ENCODE measurements at regions not wholly inside any gene's neighbourhood (a gene's known extent, or its start where the extent isn't known, plus 50 kb on each side); places are given as distances from the start of the nearest gene placed in this dataset.

DNA sequence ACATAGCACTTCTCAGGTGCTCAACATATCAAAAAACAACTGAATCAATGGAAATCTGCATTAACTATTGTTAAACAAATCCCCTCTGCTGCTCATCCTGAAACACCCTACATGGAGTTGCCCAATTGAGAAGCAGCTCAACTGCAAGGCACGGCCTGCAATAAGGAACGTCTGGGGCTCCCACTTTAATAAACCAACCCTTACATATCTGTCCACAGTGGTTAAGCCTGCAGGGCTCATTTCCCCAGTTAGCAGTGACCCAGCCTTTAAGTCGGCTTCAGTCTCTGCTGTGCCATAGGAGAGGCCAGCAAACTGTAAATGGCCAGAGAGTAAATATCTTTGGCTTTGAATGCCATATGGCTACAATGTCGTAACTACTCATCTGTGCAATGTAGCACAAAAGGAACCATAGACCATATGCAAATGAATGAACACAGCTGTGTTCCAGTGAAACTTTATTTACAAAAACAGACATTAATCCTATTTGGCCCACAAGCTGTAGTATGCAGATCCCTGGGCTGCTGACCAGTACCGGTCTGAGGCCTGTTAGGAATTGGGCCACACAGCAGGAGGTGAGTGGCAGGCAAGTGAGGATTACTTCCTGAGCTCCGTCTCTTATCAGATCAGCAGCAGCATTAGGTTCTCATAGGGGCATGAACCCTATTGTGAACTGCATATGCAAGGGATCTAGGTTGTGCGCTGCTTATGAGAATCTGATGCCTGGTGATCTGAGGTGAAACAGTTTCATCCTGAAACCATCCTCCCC is 522.7 kb upstream of the CDH4 start:
- no peak for DNase-seq
- H3K4me1 Mint-ChIP-seq, result no peaks in the 10 kb centered on the region
- no peaks in the 10 kb centered on the region for H3K36me3 Mint-ChIP-seq
- H3K4me3 Mint-ChIP-seq, result no peak overlapping the region
- peaks cover 8% of the 10 kb centered on the region for H3K9me3 Mint-ChIP-seq
- no peaks in the 10 kb centered on the region for H3K27me3 Mint-ChIP-seq
- H3K27ac Mint-ChIP-seq, result no peak overlapping the region
- CTCF ChIA-PET, result no interaction called here

DNA sequence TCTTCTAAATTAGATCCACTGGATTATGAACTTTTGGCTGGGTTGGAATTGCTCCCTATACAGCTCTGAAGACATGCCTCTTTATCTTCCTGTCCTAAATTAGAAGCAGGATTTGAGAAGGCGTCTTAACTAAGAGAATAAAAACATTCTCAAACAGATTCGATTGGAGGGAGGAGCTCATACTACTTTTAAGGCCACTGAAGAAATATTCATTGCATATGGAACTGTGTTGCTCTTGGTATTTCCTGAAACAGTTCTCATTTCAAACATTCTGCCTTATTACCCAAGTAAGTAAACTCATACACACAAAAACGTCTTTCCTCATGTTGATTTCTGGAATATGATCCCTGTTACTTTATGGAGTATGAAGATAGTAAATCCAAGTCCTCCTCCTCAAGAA is 519.7 kb upstream of the CDH4 start:
- H3K4me3 Mint-ChIP-seq, result no peak overlapping the region
- no peak overlapping the region for H3K27ac Mint-ChIP-seq
- DNase-seq, result no peak
- no peaks in the 10 kb centered on the region for H3K27me3 Mint-ChIP-seq
- no peaks in the 10 kb centered on the region for H3K4me1 Mint-ChIP-seq
- CTCF ChIA-PET, result no interaction called here
- no peaks in the 10 kb centered on the region for H3K36me3 Mint-ChIP-seq
- H3K9me3 Mint-ChIP-seq, result peaks cover 8% of the 10 kb centered on the region

DNA sequence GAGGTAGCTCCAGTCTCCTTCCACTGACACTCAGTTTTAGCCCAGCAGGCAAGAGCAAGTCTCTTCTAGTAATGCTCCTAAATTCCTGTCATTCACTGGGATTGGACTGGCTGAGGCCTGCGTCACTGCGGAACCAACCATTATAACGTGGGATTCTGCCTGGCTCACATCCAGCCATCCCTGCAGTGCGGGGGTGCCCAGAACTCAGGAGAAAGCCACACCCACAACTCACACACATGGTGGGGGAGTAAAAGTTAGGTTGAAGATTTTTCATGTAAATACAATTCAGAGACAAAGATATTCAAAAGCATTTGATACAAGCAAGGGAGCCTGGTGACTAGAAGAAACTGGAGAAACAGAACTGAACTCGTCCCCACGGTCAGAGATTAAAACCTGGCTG is 504.0 kb upstream of the CDH4 start:
- H3K4me1 Mint-ChIP-seq, result no peaks in the 10 kb centered on the region
- no peaks in the 10 kb centered on the region for H3K27me3 Mint-ChIP-seq
- no peak for DNase-seq
- H3K9me3 Mint-ChIP-seq, result peaks cover 4% of the 10 kb centered on the region
- no peak overlapping the region for H3K4me3 Mint-ChIP-seq
- CTCF ChIA-PET, result no interaction called here
- H3K36me3 Mint-ChIP-seq, result no peaks in the 10 kb centered on the region
- no peak overlapping the region for H3K27ac Mint-ChIP-seq

DNA sequence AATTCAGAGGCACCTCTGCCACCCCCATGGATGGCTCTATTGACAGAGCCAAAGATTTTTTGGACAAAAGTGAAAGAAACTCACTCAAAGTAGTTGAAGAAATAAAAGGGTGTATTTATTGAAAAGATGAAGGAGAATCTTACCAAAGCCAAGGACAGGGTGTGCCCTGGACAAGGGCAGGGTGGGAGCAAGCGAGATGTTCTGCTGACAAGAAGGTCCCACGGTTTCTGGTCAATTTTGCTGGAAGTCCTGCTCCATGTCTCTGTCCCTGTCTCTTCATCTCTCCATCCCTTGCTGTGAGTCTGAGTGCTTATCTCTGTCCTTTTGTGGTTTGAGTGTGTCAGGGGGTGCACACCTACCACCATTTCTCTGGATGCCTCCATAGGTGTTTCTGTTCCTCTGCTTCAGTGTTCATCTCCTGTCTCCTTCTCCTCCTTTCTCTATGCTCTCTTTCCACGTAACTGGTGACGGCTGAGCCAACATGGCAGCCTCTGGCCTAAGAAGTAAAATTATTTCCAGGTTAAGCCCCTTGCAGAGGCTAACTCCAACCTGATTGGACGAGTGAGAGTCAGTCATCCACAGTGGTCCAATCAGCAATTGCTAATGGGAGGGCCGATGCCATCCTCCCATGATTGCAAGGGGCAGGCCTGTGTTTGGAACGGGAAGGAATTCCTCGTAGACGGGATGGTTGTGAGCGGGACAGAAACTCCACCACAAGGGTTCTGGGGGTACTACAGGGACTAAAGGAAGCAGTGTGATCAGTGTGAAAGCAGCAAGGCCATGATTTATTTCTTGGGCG is 502.1 kb upstream of the CDH4 start:
- Mint-ChIP-seq H3K27ac (no peak overlapping the region), H3K27me3 (no peaks in the 10 kb centered on the region), H3K9me3 (peaks cover 4% of the 10 kb centered on the region), H3K4me1 (no peaks in the 10 kb centered on the region), H3K4me3 (no peak overlapping the region), H3K36me3 (no peaks in the 10 kb centered on the region)
- CTCF ChIA-PET, result no interaction called here
- DNase-seq, result no peak

DNA sequence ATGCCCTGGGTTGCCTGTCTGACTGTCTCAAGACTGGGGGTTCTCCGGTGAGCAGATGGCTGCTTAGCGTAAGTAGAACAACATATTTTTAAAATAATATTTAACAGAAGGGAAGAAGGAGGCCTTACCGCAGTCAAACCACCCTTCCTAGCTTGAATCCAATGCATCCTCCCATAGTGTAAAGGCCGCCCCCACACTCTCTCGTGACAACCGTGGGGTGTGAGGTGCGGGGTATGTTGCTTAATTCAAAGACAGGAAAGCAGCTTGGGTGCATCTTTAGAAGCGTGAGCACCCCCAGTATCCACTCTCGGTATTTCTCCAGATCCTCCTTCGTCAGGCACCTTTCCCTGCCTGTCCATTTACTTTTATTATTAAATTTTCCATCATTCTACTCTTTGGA is 501.2 kb upstream of the CDH4 start:
- no peak overlapping the region for H3K4me3 Mint-ChIP-seq
- no peaks in the 10 kb centered on the region for H3K4me1 Mint-ChIP-seq
- DNase-seq, result no peak
- H3K9me3 Mint-ChIP-seq, result peaks cover 4% of the 10 kb centered on the region
- H3K36me3 Mint-ChIP-seq, result no peaks in the 10 kb centered on the region
- no peak overlapping the region for H3K27ac Mint-ChIP-seq
- no peaks in the 10 kb centered on the region for H3K27me3 Mint-ChIP-seq
- CTCF ChIA-PET, result no interaction called here

DNA sequence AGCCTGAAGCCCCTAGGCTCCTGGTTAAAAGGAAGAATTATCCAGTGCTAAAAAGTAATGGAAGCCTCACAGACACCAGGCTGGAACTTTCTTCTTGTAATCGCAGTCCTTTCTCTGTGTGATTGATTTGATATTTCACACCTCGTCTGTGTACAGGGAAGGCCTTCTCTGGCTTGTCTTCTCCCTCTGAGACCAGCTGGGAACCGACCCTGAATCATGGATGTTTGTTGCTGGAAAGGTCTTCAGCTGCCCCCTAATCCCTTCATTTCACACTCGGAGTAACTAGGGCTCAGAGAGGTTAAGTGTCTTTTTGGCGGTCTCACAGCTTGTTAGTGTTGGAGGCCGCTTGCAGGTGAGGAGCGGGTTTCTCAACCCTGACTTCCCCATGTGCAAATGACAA is 500.2 kb upstream of the CDH4 start:
- Mint-ChIP-seq H3K9me3 (peaks cover 4% of the 10 kb centered on the region), H3K4me1 (no peaks in the 10 kb centered on the region), H3K27ac (no peak overlapping the region), H3K4me3 (no peak overlapping the region), H3K27me3 (no peaks in the 10 kb centered on the region), H3K36me3 (no peaks in the 10 kb centered on the region)
- no peak for DNase-seq
- CTCF ChIA-PET, result no interaction called here

DNA sequence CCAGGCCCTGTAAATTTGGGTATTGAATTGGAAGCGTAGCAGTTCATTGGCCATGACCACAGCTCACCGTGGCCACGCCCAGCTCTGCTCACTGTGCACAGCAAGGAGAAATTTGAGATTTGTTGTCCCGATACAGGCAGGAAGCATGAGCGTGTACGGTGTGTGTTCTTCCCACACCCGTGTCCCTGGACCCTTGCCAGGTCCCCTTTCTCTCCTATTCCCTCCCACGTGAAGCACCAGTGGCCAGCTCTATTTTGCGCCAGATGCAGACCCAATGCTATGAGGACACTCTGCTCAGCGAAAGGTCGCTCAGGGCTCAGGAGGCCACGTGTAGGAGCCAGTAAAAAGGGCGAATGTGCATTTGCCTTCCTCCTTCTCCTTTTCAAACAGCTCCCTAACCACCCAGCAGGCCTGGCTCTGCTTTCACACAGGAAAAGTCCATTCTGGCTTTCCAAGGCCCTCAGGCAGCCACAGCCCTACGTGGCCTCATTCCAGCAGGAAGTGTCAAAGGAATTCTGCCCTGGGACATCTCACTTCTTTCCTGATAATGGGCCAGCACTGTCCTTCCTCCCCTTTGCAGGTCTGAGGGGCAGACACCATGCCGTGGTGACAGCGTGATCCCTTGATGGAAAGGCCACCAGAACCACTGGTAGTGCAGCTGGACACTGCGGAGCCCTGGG is 499.2 kb upstream of the CDH4 start:
- Mint-ChIP-seq H3K4me3 (no peak overlapping the region), H3K9me3 (peaks cover 4% of the 10 kb centered on the region), H3K27ac (no peak overlapping the region), H3K27me3 (no peaks in the 10 kb centered on the region), H3K4me1 (no peaks in the 10 kb centered on the region), H3K36me3 (no peaks in the 10 kb centered on the region)
- CTCF ChIA-PET, result no interaction called here
- DNase-seq, result no peak

DNA sequence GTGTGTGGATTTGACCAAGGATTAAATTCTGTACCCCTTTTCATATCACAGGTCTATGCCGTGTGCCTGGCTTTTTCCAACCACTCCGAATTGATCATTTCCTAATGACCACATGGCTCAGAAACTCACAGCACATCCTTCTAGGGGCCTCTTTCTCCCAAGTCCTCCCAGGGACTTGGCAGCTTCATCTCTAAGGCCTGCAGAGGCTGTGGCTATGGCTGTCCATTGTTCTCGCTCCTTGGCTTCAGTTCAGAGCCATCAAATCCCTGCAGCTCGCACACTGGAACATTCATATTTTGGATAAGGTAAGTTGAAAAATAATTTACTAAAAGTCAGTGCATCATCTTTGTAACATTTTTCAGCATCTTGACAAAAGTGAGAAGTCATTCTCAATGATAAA is 497.2 kb upstream of the CDH4 start:
- CTCF ChIA-PET, result no interaction called here
- DNase-seq, result no peak
- H3K36me3 Mint-ChIP-seq, result no peaks in the 10 kb centered on the region
- H3K4me3 Mint-ChIP-seq, result no peak overlapping the region
- H3K9me3 Mint-ChIP-seq, result peaks cover 4% of the 10 kb centered on the region
- H3K27ac Mint-ChIP-seq, result no peak overlapping the region
- no peaks in the 10 kb centered on the region for H3K27me3 Mint-ChIP-seq
- no peaks in the 10 kb centered on the region for H3K4me1 Mint-ChIP-seq

DNA sequence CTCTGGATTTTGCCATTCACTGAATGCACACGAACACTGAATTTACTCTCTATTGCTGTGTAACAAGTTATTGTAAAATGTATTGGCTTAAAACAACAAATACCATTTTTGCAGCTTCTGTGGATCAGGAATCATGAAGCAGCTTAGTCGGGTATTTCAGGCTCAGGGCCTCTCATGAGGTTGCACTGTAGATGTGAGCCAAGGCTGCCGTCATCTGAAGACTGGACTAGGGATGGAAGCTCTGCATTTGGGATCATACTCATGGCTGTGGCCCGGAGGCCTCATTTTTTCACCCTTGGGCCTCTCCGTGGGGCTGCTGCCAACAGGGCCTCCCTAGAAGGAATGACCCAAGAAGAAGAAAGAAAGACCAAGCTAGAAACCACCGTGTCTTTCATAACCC is 492.4 kb upstream of the CDH4 start:
- H3K27ac Mint-ChIP-seq, result no peak overlapping the region
- CTCF ChIA-PET, result no interaction called here
- no peak overlapping the region for H3K4me3 Mint-ChIP-seq
- H3K27me3 Mint-ChIP-seq, result no peaks in the 10 kb centered on the region
- no peaks in the 10 kb centered on the region for H3K4me1 Mint-ChIP-seq
- no peak for DNase-seq
- H3K9me3 Mint-ChIP-seq, result peaks cover 3% of the 10 kb centered on the region
- no peaks in the 10 kb centered on the region for H3K36me3 Mint-ChIP-seq

DNA sequence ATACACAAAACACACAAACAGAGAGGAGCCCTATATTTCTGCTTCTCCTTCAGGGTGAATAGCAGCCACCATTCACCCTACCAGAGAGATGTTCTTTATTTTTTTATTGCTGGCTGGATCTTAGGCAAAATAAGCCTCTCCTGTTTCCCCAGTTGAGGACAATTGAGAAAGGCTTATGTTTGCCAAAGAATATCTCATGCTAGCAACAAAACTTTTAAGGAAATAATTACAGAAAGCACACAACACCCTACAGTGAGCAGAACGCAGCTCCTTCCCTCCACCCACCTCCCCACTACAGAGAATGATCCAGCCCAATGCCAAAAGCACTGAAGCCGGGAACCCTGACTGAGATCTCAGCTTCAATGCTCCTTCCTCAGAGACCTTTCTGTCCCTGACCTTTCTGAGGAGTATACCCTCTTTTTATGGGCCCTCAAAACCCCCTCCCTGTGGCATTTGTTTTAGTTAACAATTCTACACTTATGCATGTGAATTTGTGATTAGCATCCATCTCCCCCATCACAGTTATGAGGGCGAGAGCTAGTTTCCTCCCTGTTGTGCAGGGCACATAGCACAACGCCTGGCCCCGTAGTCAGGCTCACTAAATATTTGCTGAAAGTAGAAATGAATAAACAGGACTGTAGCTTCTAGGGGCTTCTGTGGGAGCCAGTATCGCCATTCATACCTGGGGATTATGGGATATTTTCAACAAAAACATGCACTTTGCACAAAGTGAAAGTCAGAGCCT is 491.6 kb upstream of the CDH4 start:
- H3K4me1 Mint-ChIP-seq, result no peaks in the 10 kb centered on the region
- H3K4me3 Mint-ChIP-seq, result no peak overlapping the region
- no peak for DNase-seq
- CTCF ChIA-PET, result no interaction called here
- H3K36me3 Mint-ChIP-seq, result no peaks in the 10 kb centered on the region
- H3K27me3 Mint-ChIP-seq, result no peaks in the 10 kb centered on the region
- no peak overlapping the region for H3K27ac Mint-ChIP-seq
- peaks cover 3% of the 10 kb centered on the region for H3K9me3 Mint-ChIP-seq

DNA sequence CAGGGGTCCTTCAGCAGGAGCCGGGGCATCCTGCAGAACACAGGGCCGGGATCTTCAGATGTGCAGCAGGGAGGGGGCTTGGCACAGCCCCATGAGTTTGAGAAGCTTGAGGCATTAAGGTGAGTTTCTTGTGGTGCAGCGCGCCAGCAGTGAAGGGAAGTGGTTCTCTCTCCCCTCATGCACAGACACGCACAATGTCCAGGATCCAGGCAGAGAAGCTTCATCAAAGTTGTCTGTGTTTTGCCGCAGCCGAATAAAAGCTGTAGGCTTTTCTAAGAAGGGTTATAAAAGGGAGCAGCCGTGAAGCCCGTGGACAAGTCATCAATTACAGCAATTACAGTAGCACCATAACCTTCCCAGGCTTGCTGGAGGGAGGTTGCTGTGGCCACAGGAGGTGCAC is 491.0 kb upstream of the CDH4 start:
- no peak for DNase-seq
- Mint-ChIP-seq H3K27ac (no peak overlapping the region), H3K36me3 (no peaks in the 10 kb centered on the region), H3K4me3 (no peak overlapping the region), H3K9me3 (peaks cover 3% of the 10 kb centered on the region), H3K27me3 (no peaks in the 10 kb centered on the region), H3K4me1 (no peaks in the 10 kb centered on the region)
- CTCF ChIA-PET, result no interaction called here

DNA sequence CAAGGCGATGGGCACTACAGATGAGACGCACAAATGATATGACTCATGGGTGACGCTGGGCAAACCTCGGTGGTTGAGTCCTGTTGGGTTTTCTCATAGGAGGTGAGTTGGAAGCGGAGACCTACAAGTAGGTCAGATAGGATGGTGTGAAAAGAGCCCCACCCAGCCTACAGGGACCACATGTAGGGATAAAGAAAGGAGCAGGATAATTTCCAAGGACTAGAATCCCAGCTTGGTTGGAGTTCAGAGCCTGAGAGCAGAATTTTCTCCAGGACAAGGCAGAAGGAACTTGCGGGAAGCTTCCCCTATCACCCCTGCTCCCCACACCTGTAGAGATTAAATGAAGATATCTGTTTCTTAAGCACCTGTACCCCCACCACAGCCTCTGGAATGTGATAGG is 489.7 kb upstream of the CDH4 start:
- H3K27ac Mint-ChIP-seq, result no peak overlapping the region
- H3K27me3 Mint-ChIP-seq, result no peaks in the 10 kb centered on the region
- CTCF ChIA-PET, result no interaction called here
- H3K36me3 Mint-ChIP-seq, result no peaks in the 10 kb centered on the region
- DNase-seq, result no peak
- no peak overlapping the region for H3K4me3 Mint-ChIP-seq
- peaks cover 3% of the 10 kb centered on the region for H3K9me3 Mint-ChIP-seq
- H3K4me1 Mint-ChIP-seq, result no peaks in the 10 kb centered on the region

DNA sequence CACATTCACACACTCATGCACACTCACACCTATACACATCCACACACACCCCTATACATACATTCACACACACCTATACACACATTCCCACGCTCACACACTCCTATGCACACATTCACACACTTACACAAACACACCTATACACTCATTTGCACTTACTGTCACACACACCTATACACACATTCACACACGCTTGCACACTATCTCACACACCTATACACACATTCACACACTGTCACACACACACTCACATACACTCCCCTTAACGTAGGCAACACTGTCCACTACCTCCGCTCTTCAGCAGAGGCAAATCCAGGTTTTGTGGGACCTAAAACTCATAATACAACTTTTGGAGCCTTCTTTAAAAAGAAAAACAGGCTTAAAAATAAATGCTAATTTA is 487.7 kb upstream of the CDH4 start:
- H3K9me3 Mint-ChIP-seq, result peaks cover 3% of the 10 kb centered on the region
- H3K27me3 Mint-ChIP-seq, result no peaks in the 10 kb centered on the region
- no peak overlapping the region for H3K4me3 Mint-ChIP-seq
- H3K4me1 Mint-ChIP-seq, result no peaks in the 10 kb centered on the region
- CTCF ChIA-PET, result no interaction called here
- DNase-seq, result no peak
- no peaks in the 10 kb centered on the region for H3K36me3 Mint-ChIP-seq
- no peak overlapping the region for H3K27ac Mint-ChIP-seq

DNA sequence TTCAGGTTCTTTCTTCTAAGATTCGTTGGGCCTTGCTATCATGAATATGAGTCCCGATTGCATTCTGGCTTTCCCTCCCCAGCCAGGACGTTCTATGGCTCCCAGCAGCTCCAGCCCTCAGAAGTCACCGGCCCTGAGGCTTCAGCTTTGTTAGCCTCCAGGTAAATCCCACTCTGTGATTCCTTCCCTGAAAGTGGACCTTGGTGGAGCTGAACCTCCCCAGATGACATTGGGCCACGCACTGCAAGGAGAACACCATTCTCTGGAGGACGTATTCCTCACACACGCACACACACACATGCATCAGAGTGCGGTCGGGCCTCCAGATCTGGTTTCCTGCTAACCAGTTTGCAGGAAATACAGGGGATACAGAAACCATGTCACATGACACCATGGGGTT is 487.3 kb upstream of the CDH4 start:
- no peaks in the 10 kb centered on the region for H3K4me1 Mint-ChIP-seq
- CTCF ChIA-PET, result no interaction called here
- no peak overlapping the region for H3K4me3 Mint-ChIP-seq
- no peak for DNase-seq
- no peak overlapping the region for H3K27ac Mint-ChIP-seq
- H3K9me3 Mint-ChIP-seq, result peaks cover 3% of the 10 kb centered on the region
- no peaks in the 10 kb centered on the region for H3K36me3 Mint-ChIP-seq
- no peaks in the 10 kb centered on the region for H3K27me3 Mint-ChIP-seq

Data from activated naive CD4-positive, alpha-beta T cell treated with anti-CD3 and anti-CD28 coated beads, Interleukin-2, amount 10 ng/mL, durations not matched to agents 7 days and 5 days (primary cell).